DND-41 (cell line): ENCODE measurements at regions not wholly inside any gene's neighbourhood (a gene's known extent, or its start where the extent isn't known, plus 50 kb on each side); places are given as distances from the start of the nearest gene placed in this dataset.

Experiments
- CTCF ChIP-seq: IDR thresholded peaks from 2 replicates; pipeline ENCODE4 v1.5.1; 2012; ENCODE audit warnings: borderline replicate concordance, low read length, moderate library complexity, mild to moderate bottlenecking; ENCODE audit not compliant: poor library complexity, severe bottlenecking; ENCODE audit errors: extremely low read depth
- EZH2 ChIP-seq: IDR thresholded peaks from 3 replicates; pipeline ENCODE4 v1.6.1; 2012; ENCODE audit warnings: borderline replicate concordance, low read depth, mild to moderate bottlenecking, moderate library complexity, low read length, inconsistent platforms; ENCODE audit not compliant: severe bottlenecking

GRCh38 chr11:110968348-110969062 lies 256.3 kb upstream of the ARHGAP20 start:
- TF ChIP-seq CTCF = no peak
- no peak for TF ChIP-seq EZH2
